K562 (cell line): ENCODE measurements at regions not wholly inside any gene's neighbourhood (a gene's known extent, or its start where the extent isn't known, plus 50 kb on each side); places are given as distances from the start of the nearest gene placed in this dataset.

Source experiments
- ATAC-seq: fragments of 200-7000 bp; cut with Tn5 transposase; 3 replicates; pipeline ENCODE4 v1.9.1; 2020; ENCODE audit warnings: moderate library complexity
- BruUV-seq: library from RNA; stranded (reverse); fragments of 400-500 nt; replicated peaks from 2 replicates; lab custom pipeline; 2021; lab: Mats Ljungman, UMichigan
- CTCF ChIA-PET: fragments of 300-600 bp; formaldehyde crosslinking; extraction: SDS; loops from one replicate; lab custom pipeline; 2021; ENCODE audit warnings: low intra/inter-chr PET ratio; lab: Yijun Ruan, JAX
- POLR2A ChIA-PET: fragments of 300-600, 350-650 bp; sonication (Branson Sonifier 250); formaldehyde crosslinking; extraction: SDS; loops from one replicate; lab custom pipeline; 2021; ENCODE audit warnings: antibody characterized with exemption, inconsistent platforms; lab: Yijun Ruan, JAX
- DNase-seq, 4 experiments: peaks; one replicate each; pipeline versions ENCODE4 v3.0.0 to v3.0.0-alpha.2; 2011 to 2018; ENCODE audit warnings: low spot score in 3 of 4, mixed read lengths in 3 of 4; ENCODE audit errors: extremely low read depth in 1 of 4
- FAIRE-seq: peaks from 2 replicates; lab custom pipeline; 2011; peaks lifted over from hg19 to GRCh38; lab: Jason Lieb, UNC
- H2AFZ ChIP-seq: 2 replicates; pipeline ENCODE4 v1.6.0; 2011; ENCODE audit warnings: low read depth, low read length, control low read depth, inconsistent platforms
- H3K27ac ChIP-seq: fragments of 200-600 bp; 3 replicates; pipeline ENCODE4 v1.8.0; 2011; ENCODE audit warnings: low read depth, mild to moderate bottlenecking, control low read depth, inconsistent platforms, low read length, moderate library complexity, mixed read lengths; ENCODE audit errors: extremely low read depth
- H3K27me3 ChIP-seq, 2 experiments: fragments of 300-600 bp in 1 of 2; 2 replicates in 1 of 2; 3 replicates in 1 of 2; pipeline versions ENCODE4 v1.6.0 to v1.8.0; 2011; ENCODE audit warnings: inconsistent platforms in 2 of 2, low read length in 2 of 2, mild to moderate bottlenecking in 1 of 2, mixed read lengths in 1 of 2, moderate library complexity in 1 of 2; ENCODE audit not compliant: control insufficient read depth in 2 of 2, insufficient read depth in 2 of 2
- H3K36me3 ChIP-seq: fragments of 300-600 bp; 3 replicates; pipeline ENCODE4 v1.8.0; 2011; ENCODE audit warnings: mild to moderate bottlenecking, low read length, inconsistent platforms; ENCODE audit not compliant: control insufficient read depth, insufficient read depth
- H3K4me1 ChIP-seq, 2 experiments: fragments of 200-600 bp in 1 of 2; replicated peaks in 1 of 2; 2 replicates in 1 of 2; 3 replicates in 1 of 2; pipeline versions ENCODE4 v1.5.1 to v1.8.0; 2011; ENCODE audit warnings: inconsistent platforms in 2 of 2, low read length in 2 of 2, mild to moderate bottlenecking in 1 of 2, mixed read lengths in 1 of 2, moderate library complexity in 1 of 2; ENCODE audit not compliant: control insufficient read depth in 2 of 2, insufficient read depth in 2 of 2
- H3K4me2 ChIP-seq: 2 replicates; pipeline ENCODE4 v1.6.1; 2011; ENCODE audit warnings: low read length, control low read depth, inconsistent platforms, mixed read lengths; ENCODE audit not compliant: insufficient read depth
- H3K4me3 ChIP-seq: fragments of 200-600 bp; sonication (generic), shearing (Covaris generic); 2 replicates; pipeline ENCODE4 v1.5.1; 2016; ENCODE audit warnings: control low read depth, inconsistent platforms
- H3K79me2 ChIP-seq: fragments of 200-600 bp; 3 replicates; pipeline ENCODE4 v1.8.0; 2011; ENCODE audit warnings: low read length, inconsistent platforms; ENCODE audit not compliant: control insufficient read depth, insufficient read depth
- H3K9ac ChIP-seq, 2 experiments: 2 replicates each; pipeline versions ENCODE4 v1.6.0 to v1.6.1; 2011; ENCODE audit warnings: low read depth in 2 of 2, low read length in 2 of 2, control low read depth in 1 of 2, inconsistent platforms in 1 of 2, mild to moderate bottlenecking in 1 of 2, mixed read lengths in 1 of 2; ENCODE audit not compliant: insufficient read depth in 1 of 2
- H3K9me1 ChIP-seq: one replicate; pipeline ENCODE4 v1.6.0; 2011; ENCODE audit warnings: inconsistent platforms, mild to moderate bottlenecking, low read length, moderate library complexity; ENCODE audit not compliant: control insufficient read depth, insufficient read depth
- H3K9me3 ChIP-seq: replicated peaks from 2 replicates; pipeline ENCODE4 v1.5.1; 2011; ENCODE audit warnings: low read depth, low read length, inconsistent platforms; ENCODE audit not compliant: control insufficient read depth, insufficient read depth
- H4K20me1 ChIP-seq: replicated peaks from 2 replicates; pipeline ENCODE4 v1.6.1; 2011; ENCODE audit warnings: low read length, inconsistent platforms, mixed read lengths; ENCODE audit not compliant: control insufficient read depth, insufficient read depth
- DMBX1 ChIP-seq: fragments of 250-450 bp; sonication (Bioruptor Pico); IDR thresholded peaks from 2 replicates; pipeline ENCODE4 v1.8.0; 2022; ENCODE audit warnings: inconsistent platforms, mild to moderate bottlenecking, moderate library complexity, borderline replicate concordance
- FOXA3 ChIP-seq, 2 experiments: fragments of 450-650 bp in 1 of 2; sonication (generic) in 1 of 2; formaldehyde crosslinking; IDR thresholded peaks in 1 of 2; conservative IDR thresholded peaks in 1 of 2; 2 replicates each; pipeline versions ENCODE4 v1.4.0 to v1.8.0; 2020 to 2022; ENCODE audit warnings: mild to moderate bottlenecking in 2 of 2, missing genetic modification reagents in 1 of 2
- L3MBTL2 ChIP-seq: fragments of 450-650 bp; IDR thresholded peaks from 2 replicates; pipeline ENCODE4 v1.6.1; 2016; ENCODE audit warnings: mild to moderate bottlenecking, moderate library complexity
- RAD21 ChIP-seq, 2 experiments: fragments of 250-450 bp in 1 of 2; fragments of 450-650 bp in 1 of 2; sonication (Bioruptor Pico) in 1 of 2; formaldehyde crosslinking in 1 of 2; IDR thresholded peaks in 1 of 2; conservative IDR thresholded peaks in 1 of 2; 2 replicates each; pipeline versions ENCODE4 v1.4.0 to v1.8.0; 2020 to 2022; ENCODE audit warnings: mild to moderate bottlenecking in 2 of 2, moderate library complexity in 1 of 2
- TARDBP ChIP-seq: fragments of 450-650 bp; IDR thresholded peaks from 2 replicates; pipeline ENCODE4 v1.6.1; 2016
- TRIM28 ChIP-seq: fragments of 450-650 bp; IDR thresholded peaks from 2 replicates; pipeline ENCODE4 v1.6.1; 2017
- ZNF224 ChIP-seq: sonication (generic); formaldehyde crosslinking; IDR thresholded peaks from 2 replicates; pipeline ENCODE4 v1.8.0; 2022; ENCODE audit warnings: mild to moderate bottlenecking, missing genetic modification reagents
- ZNF609 ChIP-seq: sonication (generic); formaldehyde crosslinking; IDR thresholded peaks from 2 replicates; pipeline ENCODE4 v1.8.1; 2023; ENCODE audit warnings: missing genetic modification reagents, mild to moderate bottlenecking, borderline replicate concordance
- ZNF707 ChIP-seq: fragments of 250-450 bp; sonication (Bioruptor Pico); conservative IDR thresholded peaks from 2 replicates; pipeline ENCODE4 v1.8.0; 2022; ENCODE audit warnings: inconsistent platforms, mild to moderate bottlenecking, moderate library complexity
- WGBS: fragments of 100-300 bp; shearing (Covaris generic); methylation state at CpG from one replicate; pipeline ENCODE4 v1.1.6; 2016; ENCODE audit warnings: low coverage, mixed read lengths; ENCODE audit not compliant: insufficient coverage; ENCODE audit errors: missing lambda C conversion rate; 5-methylcytosine and 5-hydroxymethylcytosine counted together
- in situ Hi-C: fragments of 300-500 bp; cut with MboI; formaldehyde crosslinking; loops from 4 replicates; pipeline ENCODE4 v1.15.0; 2018; ENCODE audit warnings: inconsistent platforms, mixed read lengths
- intact Hi-C: fragments of 100-400 bp; cut with micrococcal nuclease; formaldehyde crosslinking; loops from 2 replicates; pipeline ENCODE4 v1.14.2; 2022
- TF ChIP-seq, protein P1 (sequence below): fragments of 150-350 bp; IDR thresholded peaks from 2 replicates; pipeline ENCODE4 v1.6.1; 2014; ENCODE audit warnings: low read depth, mild to moderate bottlenecking, low read length, borderline replicate concordance
- TF ChIP-seq, protein P2 (sequence below): fragments of 450-650 bp; formaldehyde crosslinking; IDR thresholded peaks from 2 replicates; pipeline ENCODE4 v1.4.0; 2020; ENCODE audit warnings: mild to moderate bottlenecking, moderate library complexity
- TF ChIP-seq, protein P3 (sequence below), 2 experiments: fragments of 250-450 bp in 1 of 2; fragments of 450-650 bp in 1 of 2; sonication (Bioruptor Pico) in 1 of 2; IDR thresholded peaks; 2 replicates each; pipeline versions ENCODE4 v1.6.1 to v1.8.0; 2016 to 2021; ENCODE audit warnings: mild to moderate bottlenecking in 2 of 2, moderate library complexity in 2 of 2, missing compliant biosample characterization in 1 of 2, missing genetic modification characterization in 1 of 2

DNA sequence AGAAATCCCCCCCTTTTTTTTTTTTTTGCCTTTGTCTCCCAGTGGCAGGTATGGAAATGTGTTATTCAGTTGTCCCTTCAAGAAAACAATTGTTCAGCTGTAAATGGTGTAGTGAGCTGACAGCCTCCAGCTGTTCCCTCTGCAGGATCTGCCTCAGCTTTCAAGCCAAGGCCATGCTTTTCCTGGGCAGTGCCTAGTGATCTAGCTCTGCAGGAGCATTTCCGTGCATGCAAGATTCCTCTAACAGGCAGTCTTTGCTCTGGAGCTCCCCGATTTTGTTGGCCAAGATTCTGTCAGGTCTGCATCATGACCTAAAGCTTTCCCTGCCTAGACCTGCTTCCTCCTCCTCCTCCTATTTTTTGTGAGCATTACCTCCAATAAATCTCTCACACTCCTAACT lies 300.7 kb upstream of the UBE2E3 start:
- POLR2A ChIA-PET: no interaction called here
- no peak for ATAC-seq
- Histone ChIP-seq H3K9ac (no peak overlapping the region), H3K9me3 (no peaks in the 10 kb centered on the region), H2AFZ (no peak overlapping the region), H3K4me2 (no peak overlapping the region), H4K20me1 (no peaks in the 10 kb centered on the region), H3K27ac (no peak overlapping the region), H3K36me3 (no peaks in the 10 kb centered on the region), H3K9me1 (no peaks in the 10 kb centered on the region), H3K4me1 (no peaks in the 10 kb centered on the region), H3K4me3 (no peak overlapping the region), H3K79me2 (no peaks in the 10 kb centered on the region), H3K27me3 (no peaks in the 10 kb centered on the region)
- no TSS peak for BruUV-seq
- intact Hi-C loops: loop anchor here (10.0 kb wide), 1 partner anchor 375 kb away; no protein-coding TSS in a partner anchor
- no peak for DNase-seq
- in situ Hi-C loops: no loop called here
- no peak for FAIRE-seq
- WGBS: 0% methylated on average over 2 of the region's 2 CpGs
- CTCF ChIA-PET: no interaction called here
- TF ChIP-seq ZNF224 (CRISPR knock-in tag) (no peak), RAD21 (CRISPR knock-in tag; conservative IDR thresholded peaks at IDR 0.05 in 1 of 2, IDR thresholded peaks at IDR 0.05 in 1 of 2) (no peak), DMBX1 (CRISPR knock-in tag) (no peak), ZNF609 (CRISPR knock-in tag) (no peak), TRIM28 (no peak), ZNF707 (no peak), L3MBTL2 (no peak), FOXA3 (CRISPR knock-in tag; conservative IDR thresholded peaks at IDR 0.05 in 1 of 2, IDR thresholded peaks at IDR 0.05 in 1 of 2) (no peak), TARDBP (no peak)
- TF ChIP-seq, protein P1, sequence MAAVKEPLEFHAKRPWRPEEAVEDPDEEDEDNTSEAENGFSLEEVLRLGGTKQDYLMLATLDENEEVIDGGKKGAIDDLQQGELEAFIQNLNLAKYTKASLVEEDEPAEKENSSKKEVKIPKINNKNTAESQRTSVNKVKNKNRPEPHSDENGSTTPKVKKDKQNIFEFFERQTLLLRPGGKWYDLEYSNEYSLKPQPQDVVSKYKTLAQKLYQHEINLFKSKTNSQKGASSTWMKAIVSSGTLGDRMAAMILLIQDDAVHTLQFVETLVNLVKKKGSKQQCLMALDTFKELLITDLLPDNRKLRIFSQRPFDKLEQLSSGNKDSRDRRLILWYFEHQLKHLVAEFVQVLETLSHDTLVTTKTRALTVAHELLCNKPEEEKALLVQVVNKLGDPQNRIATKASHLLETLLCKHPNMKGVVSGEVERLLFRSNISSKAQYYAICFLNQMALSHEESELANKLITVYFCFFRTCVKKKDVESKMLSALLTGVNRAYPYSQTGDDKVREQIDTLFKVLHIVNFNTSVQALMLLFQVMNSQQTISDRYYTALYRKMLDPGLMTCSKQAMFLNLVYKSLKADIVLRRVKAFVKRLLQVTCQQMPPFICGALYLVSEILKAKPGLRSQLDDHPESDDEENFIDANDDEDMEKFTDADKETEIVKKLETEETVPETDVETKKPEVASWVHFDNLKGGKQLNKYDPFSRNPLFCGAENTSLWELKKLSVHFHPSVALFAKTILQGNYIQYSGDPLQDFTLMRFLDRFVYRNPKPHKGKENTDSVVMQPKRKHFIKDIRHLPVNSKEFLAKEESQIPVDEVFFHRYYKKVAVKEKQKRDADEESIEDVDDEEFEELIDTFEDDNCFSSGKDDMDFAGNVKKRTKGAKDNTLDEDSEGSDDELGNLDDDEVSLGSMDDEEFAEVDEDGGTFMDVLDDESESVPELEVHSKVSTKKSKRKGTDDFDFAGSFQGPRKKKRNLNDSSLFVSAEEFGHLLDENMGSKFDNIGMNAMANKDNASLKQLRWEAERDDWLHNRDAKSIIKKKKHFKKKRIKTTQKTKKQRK: no peak
- TF ChIP-seq, protein P2, sequence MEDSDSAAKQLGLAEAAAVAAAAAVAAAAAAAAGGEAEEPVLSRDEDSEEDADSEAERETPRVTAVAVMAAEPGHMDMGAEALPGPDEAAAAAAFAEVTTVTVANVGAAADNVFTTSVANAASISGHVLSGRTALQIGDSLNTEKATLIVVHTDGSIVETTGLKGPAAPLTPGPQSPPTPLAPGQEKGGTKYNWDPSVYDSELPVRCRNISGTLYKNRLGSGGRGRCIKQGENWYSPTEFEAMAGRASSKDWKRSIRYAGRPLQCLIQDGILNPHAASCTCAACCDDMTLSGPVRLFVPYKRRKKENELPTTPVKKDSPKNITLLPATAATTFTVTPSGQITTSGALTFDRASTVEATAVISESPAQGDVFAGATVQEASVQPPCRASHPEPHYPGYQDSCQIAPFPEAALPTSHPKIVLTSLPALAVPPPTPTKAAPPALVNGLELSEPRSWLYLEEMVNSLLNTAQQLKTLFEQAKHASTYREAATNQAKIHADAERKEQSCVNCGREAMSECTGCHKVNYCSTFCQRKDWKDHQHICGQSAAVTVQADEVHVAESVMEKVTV (CRISPR knock-in tag): no peak
- TF ChIP-seq, protein P3, sequence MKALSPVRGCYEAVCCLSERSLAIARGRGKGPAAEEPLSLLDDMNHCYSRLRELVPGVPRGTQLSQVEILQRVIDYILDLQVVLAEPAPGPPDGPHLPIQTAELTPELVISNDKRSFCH (CRISPR knock-in tag; IDR thresholded peaks at IDR 0.05): no peak
- TF ChIP-seq, protein P3 (tag; IDR thresholded peaks at IDR 0.05): no peak
